OCI-LY3 (cell line): ENCODE measurements at regions not wholly inside any gene's neighbourhood (a gene's known extent, or its start where the extent isn't known, plus 50 kb on each side); places are given as distances from the start of the nearest gene placed in this dataset.
"Not testable (repeated sequence)": the region's sequence is repeated elsewhere in the genome, so short reads cannot be mapped to it uniquely, and the experiment has no call there.

ENCODE experiments used
- CTCF ChIP-seq: fragments of 200-600, 300-600 bp; sonication (generic); IDR thresholded peaks from 2 replicates; pipeline ENCODE4 v1.5.1; 2014; ENCODE audit warnings: antibody characterized with exemption, low read length, low read depth
- EZH2phosphoT487 ChIP-seq: fragments of 200-600 bp; shearing (Covaris generic); IDR thresholded peaks from 2 replicates; pipeline ENCODE4 v1.6.1; 2018; ENCODE audit warnings: antibody characterized with exemption, mixed run types, low read depth

GRCh38 chr9:94437128-94437527 lies 108.7 kb upstream of the NUTM2F start:
- not testable (repeated sequence) for TF ChIP-seq CTCF, EZH2phosphoT487
